Endothelial cell of umbilical vein (primary cell): ENCODE measurements at regions not wholly inside any gene's neighbourhood (a gene's known extent, or its start where the extent isn't known, plus 50 kb on each side); places are given as distances from the start of the nearest gene placed in this dataset.
"Not testable (repeated sequence)": the region's sequence is repeated elsewhere in the genome, so short reads cannot be mapped to it uniquely, and the experiment has no call there.

Source experiments
- EZH2 ChIP-seq: IDR thresholded peaks from 2 replicates; pipeline ENCODE4 v1.6.1; 2012; ENCODE audit warnings: borderline replicate concordance, low read depth, mild to moderate bottlenecking, moderate library complexity, low read length, inconsistent platforms; ENCODE audit not compliant: severe bottlenecking
- GATA2 ChIP-seq: IDR thresholded peaks from 2 replicates; pipeline ENCODE4 v1.7.0; 2011; ENCODE audit warnings: low read depth, mild to moderate bottlenecking, moderate library complexity, mixed read lengths, low read length; ENCODE audit not compliant: insufficient read length, insufficient read depth
- MYC ChIP-seq: IDR thresholded peaks from one replicate; pipeline ENCODE4 v1.6.1; 2011; ENCODE audit warnings: mild to moderate bottlenecking, low read depth, low read length
- POLR2A ChIP-seq: IDR thresholded peaks from 2 replicates; pipeline ENCODE4 v1.6.1; 2012; ENCODE audit warnings: low read depth, mild to moderate bottlenecking, control low read depth, low read length
- POLR2AphosphoS5 ChIP-seq: IDR thresholded peaks from 2 replicates; pipeline ENCODE4 v1.6.1; 2012; ENCODE audit warnings: low read depth, mild to moderate bottlenecking, control low read depth, low read length, moderate library complexity; ENCODE audit not compliant: insufficient read depth
- TF ChIP-seq, protein P1 (sequence below), 2 donors: IDR thresholded peaks; 1 replicate in 1 of 2; 2 replicates in 1 of 2; pipeline ENCODE4 v1.5.1; 2011; ENCODE audit warnings: low read length in 2 of 2, mild to moderate bottlenecking in 2 of 2, moderate library complexity in 2 of 2, control low read depth in 1 of 2, inconsistent platforms in 1 of 2, low read depth in 1 of 2; ENCODE audit not compliant: insufficient read depth in 1 of 2; ENCODE audit errors: extremely low read depth in 1 of 2
- TF ChIP-seq, protein P2 (sequence below): IDR thresholded peaks from 2 replicates; pipeline ENCODE4 v1.6.1; 2011; ENCODE audit not compliant: insufficient read depth, insufficient read length

DNA sequence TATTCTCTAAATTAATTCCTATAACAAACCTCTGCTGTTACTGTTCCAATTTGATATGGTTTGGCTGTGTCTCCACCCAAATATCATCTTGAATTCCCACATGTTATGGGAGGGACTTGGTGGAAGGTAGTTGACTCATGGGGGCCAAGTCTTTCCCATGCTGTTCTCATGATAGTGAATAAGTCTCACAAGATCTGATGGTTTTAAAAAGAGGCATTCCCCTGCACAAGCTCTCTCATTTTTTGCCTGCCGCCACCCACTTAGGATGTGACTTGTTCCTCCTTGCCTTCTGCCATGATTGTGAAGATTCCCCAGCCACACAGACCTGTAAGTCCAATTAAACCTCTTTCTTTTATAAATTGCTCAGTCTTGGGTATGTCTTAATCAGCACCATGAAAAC lies 104.3 kb upstream of the SLC25A48 start:
- TF ChIP-seq, protein P1, sequence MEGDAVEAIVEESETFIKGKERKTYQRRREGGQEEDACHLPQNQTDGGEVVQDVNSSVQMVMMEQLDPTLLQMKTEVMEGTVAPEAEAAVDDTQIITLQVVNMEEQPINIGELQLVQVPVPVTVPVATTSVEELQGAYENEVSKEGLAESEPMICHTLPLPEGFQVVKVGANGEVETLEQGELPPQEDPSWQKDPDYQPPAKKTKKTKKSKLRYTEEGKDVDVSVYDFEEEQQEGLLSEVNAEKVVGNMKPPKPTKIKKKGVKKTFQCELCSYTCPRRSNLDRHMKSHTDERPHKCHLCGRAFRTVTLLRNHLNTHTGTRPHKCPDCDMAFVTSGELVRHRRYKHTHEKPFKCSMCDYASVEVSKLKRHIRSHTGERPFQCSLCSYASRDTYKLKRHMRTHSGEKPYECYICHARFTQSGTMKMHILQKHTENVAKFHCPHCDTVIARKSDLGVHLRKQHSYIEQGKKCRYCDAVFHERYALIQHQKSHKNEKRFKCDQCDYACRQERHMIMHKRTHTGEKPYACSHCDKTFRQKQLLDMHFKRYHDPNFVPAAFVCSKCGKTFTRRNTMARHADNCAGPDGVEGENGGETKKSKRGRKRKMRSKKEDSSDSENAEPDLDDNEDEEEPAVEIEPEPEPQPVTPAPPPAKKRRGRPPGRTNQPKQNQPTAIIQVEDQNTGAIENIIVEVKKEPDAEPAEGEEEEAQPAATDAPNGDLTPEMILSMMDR (IDR thresholded peaks at IDR 0.05; ENCODE audit: extremely low read depth in 1 of 2, insufficient read depth in 1 of 2, low read depth in 1 of 2, low read length in 2 of 2), result not testable (repeated sequence)
- not testable (repeated sequence) for TF ChIP-seq POLR2A, POLR2AphosphoS5, MYC, GATA2, EZH2
- TF ChIP-seq, protein P2, sequence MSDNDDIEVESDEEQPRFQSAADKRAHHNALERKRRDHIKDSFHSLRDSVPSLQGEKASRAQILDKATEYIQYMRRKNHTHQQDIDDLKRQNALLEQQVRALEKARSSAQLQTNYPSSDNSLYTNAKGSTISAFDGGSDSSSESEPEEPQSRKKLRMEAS, result not testable (repeated sequence)
